DND-41 (cell line): ENCODE measurements at regions not wholly inside any gene's neighbourhood (a gene's known extent, or its start where the extent isn't known, plus 50 kb on each side); places are given as distances from the start of the nearest gene placed in this dataset.

Experiments
- ATAC-seq: fragments of 200-7000 bp; cut with Tn5 transposase; 3 replicates; pipeline ENCODE4 v1.9.1; 2021; ENCODE audit warnings: low read depth; ENCODE audit not compliant: insufficient read depth
- DNase-seq: peaks from one replicate; pipeline ENCODE4 v3.0.0-alpha.2; 2020
- H2AFZ ChIP-seq: 2 replicates; pipeline ENCODE4 v1.6.0; 2012; ENCODE audit warnings: low read depth, low read length
- H3K27ac ChIP-seq: 2 replicates; pipeline ENCODE4 v1.5.1; 2012; ENCODE audit warnings: low read length, inconsistent platforms
- H3K27me3 ChIP-seq: fragments of 200-600 bp; sonication (generic); 2 replicates; pipeline ENCODE4 v1.6.0; 2012; ENCODE audit warnings: low read length, mild to moderate bottlenecking, inconsistent platforms; ENCODE audit not compliant: insufficient read depth, poor library complexity
- H3K36me3 ChIP-seq: 2 replicates; pipeline ENCODE4 v1.5.1; 2012; ENCODE audit warnings: low read length, inconsistent platforms; ENCODE audit not compliant: insufficient read depth
- H3K4me1 ChIP-seq: 2 replicates; pipeline ENCODE4 v1.5.1; 2012; ENCODE audit warnings: mild to moderate bottlenecking, low read length; ENCODE audit not compliant: insufficient read depth
- H3K4me2 ChIP-seq: 2 replicates; pipeline ENCODE4 v1.6.0; 2012; ENCODE audit warnings: mild to moderate bottlenecking, moderate library complexity, low read length, inconsistent platforms; ENCODE audit not compliant: insufficient read depth
- H3K4me3 ChIP-seq, 2 experiments: fragments of 200-600 bp in 1 of 2; shearing (Covaris generic) in 1 of 2; 2 replicates each; pipeline ENCODE4 v1.5.1; 2012 to 2016; ENCODE audit warnings: inconsistent platforms in 2 of 2, low read length in 2 of 2, mild to moderate bottlenecking in 2 of 2, low read depth in 1 of 2, moderate library complexity in 1 of 2
- H3K79me2 ChIP-seq: 2 replicates; pipeline ENCODE4 v1.6.0; 2012; ENCODE audit warnings: low read length, inconsistent platforms; ENCODE audit not compliant: insufficient read depth
- H3K9ac ChIP-seq: 2 replicates; pipeline ENCODE4 v1.6.0; 2012; ENCODE audit warnings: low read depth, mild to moderate bottlenecking, inconsistent platforms, low read length, moderate library complexity
- H3K9me3 ChIP-seq: 2 replicates; pipeline ENCODE4 v1.5.1; 2012; ENCODE audit warnings: low read length, moderate library complexity, mild to moderate bottlenecking, inconsistent platforms; ENCODE audit not compliant: insufficient read depth, severe bottlenecking
- H4K20me1 ChIP-seq: 2 replicates; pipeline ENCODE4 v1.6.0; 2012; ENCODE audit warnings: low read length; ENCODE audit not compliant: insufficient read depth
- CTCF ChIP-seq: IDR thresholded peaks from 2 replicates; pipeline ENCODE4 v1.5.1; 2012; ENCODE audit warnings: borderline replicate concordance, low read length, moderate library complexity, mild to moderate bottlenecking; ENCODE audit not compliant: poor library complexity, severe bottlenecking; ENCODE audit errors: extremely low read depth
- EZH2 ChIP-seq: IDR thresholded peaks from 3 replicates; pipeline ENCODE4 v1.6.1; 2012; ENCODE audit warnings: borderline replicate concordance, low read depth, mild to moderate bottlenecking, moderate library complexity, low read length, inconsistent platforms; ENCODE audit not compliant: severe bottlenecking

DNA sequence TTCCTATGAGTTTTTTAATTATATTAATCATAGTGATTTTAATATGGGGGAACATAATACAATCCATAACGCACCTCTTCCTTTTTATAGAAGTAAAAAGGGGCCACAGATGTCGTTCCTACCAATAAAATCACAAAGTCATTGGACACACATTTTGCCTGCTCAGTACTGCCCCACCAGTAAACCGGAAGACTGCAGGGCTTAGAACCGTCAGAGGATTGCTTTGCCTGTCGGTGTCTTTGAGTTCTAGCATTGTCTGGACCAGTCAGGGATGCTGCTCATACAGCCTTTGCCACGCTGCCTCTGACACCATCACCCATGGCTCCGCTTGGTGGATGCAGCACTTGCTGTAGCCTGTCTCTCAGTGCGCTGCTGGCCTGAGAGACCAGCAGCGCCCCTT lies 853.6 kb downstream of the C6orf118 start:
- no peak for TF ChIP-seq CTCF
- no peak for TF ChIP-seq EZH2
- Histone ChIP-seq H3K79me2 (no peaks in the 10 kb centered on the region), H3K4me1 (no peaks in the 10 kb centered on the region), H3K4me2 (no peak overlapping the region), H2AFZ (no peak overlapping the region), H3K27ac (no peak overlapping the region), H3K36me3 (no peaks in the 10 kb centered on the region), H4K20me1 (no peaks in the 10 kb centered on the region), H3K9me3 (no peaks in the 10 kb centered on the region), H3K4me3 (no peak overlapping the region), H3K9ac (no peak overlapping the region), H3K27me3 (no peaks in the 10 kb centered on the region)
- no peak for ATAC-seq
- no peak for DNase-seq

GRCh38 chr6:164453835-164454234 lies 855.6 kb downstream of the C6orf118 start:
- H4K20me1 ChIP-seq = no peaks in the 10 kb centered on the region
- H3K4me2 ChIP-seq = no peak overlapping the region
- H3K4me3 ChIP-seq = no peak overlapping the region
- no peak overlapping the region for H2AFZ ChIP-seq
- no peak overlapping the region for H3K27ac ChIP-seq
- no peak for TF ChIP-seq EZH2
- no peak for TF ChIP-seq CTCF
- DNase-seq = no peak
- H3K9me3 ChIP-seq = no peaks in the 10 kb centered on the region
- ATAC-seq = no peak
- H3K9ac ChIP-seq = no peak overlapping the region
- no peaks in the 10 kb centered on the region for H3K4me1 ChIP-seq
- H3K79me2 ChIP-seq = no peaks in the 10 kb centered on the region
- no peaks in the 10 kb centered on the region for H3K36me3 ChIP-seq
- H3K27me3 ChIP-seq = no peaks in the 10 kb centered on the region

DNA sequence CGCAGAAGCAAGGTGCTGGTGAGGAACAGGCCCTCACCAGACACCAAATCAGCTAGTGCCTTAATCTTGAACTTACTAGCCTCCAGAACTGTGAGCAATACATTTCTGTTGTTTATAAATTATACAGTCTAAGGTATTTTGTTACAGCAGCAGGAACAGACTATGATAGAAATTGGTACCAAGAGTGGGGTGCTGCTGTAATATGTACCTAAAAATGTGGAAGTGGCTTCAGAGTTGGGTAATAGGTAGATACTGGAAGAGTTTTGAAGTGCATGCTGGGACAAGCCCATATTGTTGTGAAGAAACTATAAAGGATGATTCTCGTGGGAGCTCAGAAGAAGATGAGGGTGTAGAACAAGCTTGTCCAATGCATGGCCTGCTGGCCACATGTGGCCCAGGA lies 866.8 kb downstream of the C6orf118 start:
- H3K9me3 ChIP-seq = no peaks in the 10 kb centered on the region
- ATAC-seq (no peak), DNase-seq (no peak)
- H4K20me1 ChIP-seq = no peaks in the 10 kb centered on the region
- TF ChIP-seq CTCF (no peak), EZH2 (no peak)
- H3K27me3 ChIP-seq = no peaks in the 10 kb centered on the region
- no peak overlapping the region for H3K4me2 ChIP-seq
- no peak overlapping the region for H3K27ac ChIP-seq
- no peaks in the 10 kb centered on the region for H3K79me2 ChIP-seq
- H3K4me1 ChIP-seq = no peaks in the 10 kb centered on the region
- no peak overlapping the region for H2AFZ ChIP-seq
- H3K4me3 ChIP-seq = no peak overlapping the region
- H3K36me3 ChIP-seq = no peaks in the 10 kb centered on the region
- no peak overlapping the region for H3K9ac ChIP-seq

- ATAC-seq = no peak
- no peak overlapping the region for H3K27ac ChIP-seq
Measured at GRCh38 chr6:164439331-164439730, 870.1 kb downstream of the C6orf118 start.

More at GRCh38 chr6:164439331-164439730, 870.1 kb downstream of the C6orf118 start:
- Histone ChIP-seq H4K20me1 (no peaks in the 10 kb centered on the region), H3K36me3 (no peaks in the 10 kb centered on the region), H3K9ac (no peak overlapping the region), H3K4me3 (no peak overlapping the region), H3K4me1 (no peaks in the 10 kb centered on the region), H3K9me3 (no peaks in the 10 kb centered on the region), H3K79me2 (no peaks in the 10 kb centered on the region), H2AFZ (no peak overlapping the region), H3K4me2 (no peak overlapping the region), H3K27me3 (no peaks in the 10 kb centered on the region)
- no peak for DNase-seq
- TF ChIP-seq EZH2 (no peak), CTCF (no peak)
